Suppressor macrophage treated with lipopolysaccharide for 1 hour (primary cell): ENCODE measurements at regions not wholly inside any gene's neighbourhood (a gene's known extent, or its start where the extent isn't known, plus 50 kb on each side); places are given as distances from the start of the nearest gene placed in this dataset.
A peak's percentile ranks its signal among the peaks of the same experiment; 100 is the strongest.

Source experiments
- DNase-seq, 3 donors: peaks; one replicate each; pipeline ENCODE4 v3.0.0-alpha.2; 2020 to 2022

DNA sequence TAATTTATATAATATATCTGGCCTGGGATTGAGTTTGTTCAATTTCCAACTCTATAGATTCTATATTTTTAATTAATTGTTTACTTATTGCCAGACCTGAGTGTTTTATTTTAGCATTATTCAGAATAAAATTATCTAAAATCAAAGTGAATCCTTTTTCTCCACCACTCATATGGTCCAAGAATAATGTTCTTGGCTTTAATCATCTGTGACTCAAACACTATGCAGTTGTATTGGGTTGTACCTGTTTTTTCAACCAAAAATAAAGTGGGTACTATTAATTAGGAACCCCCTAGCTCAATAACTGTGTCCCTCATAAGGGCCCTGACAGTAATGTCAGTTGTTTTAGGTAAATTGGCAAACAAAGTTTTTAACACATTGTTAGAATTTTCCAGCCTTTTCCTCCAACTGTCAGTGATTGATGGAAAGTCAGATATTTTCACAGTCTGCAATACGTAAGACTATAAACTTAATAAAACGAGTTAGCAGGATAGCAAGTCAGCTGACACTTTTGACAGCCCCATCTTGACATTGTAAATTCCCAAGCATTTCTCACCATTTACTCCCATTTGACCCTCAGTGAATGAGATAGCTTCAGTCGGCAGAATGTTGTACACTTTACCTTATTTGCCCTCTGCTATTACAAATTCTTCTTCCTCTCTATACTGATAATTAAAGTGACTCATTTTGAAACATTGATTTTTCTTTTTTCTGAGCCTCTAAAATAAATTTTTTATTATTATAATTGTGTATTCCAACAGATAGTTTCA lies 587.4 kb downstream of the METTL4 start:
- no peak for DNase-seq

DNA sequence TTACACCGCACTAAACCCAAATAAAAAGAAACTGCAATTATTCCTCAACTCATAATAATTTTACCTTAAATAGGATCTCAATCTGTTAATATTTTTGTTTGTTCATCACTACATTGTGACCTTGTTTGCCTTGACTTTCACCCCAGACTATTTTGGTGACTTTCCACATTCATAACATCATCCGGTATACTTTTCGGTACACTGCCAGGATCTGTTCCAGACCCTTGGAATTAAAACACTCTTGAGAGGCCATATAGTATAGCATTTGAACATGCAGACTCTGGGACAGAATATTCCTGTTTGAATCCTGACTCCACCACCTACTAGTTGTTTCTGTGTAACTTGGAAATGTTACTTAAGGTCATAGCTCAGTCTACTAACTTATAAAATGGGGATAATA lies 577.4 kb downstream of the METTL4 start:
- DNase-seq = no peak

DNA sequence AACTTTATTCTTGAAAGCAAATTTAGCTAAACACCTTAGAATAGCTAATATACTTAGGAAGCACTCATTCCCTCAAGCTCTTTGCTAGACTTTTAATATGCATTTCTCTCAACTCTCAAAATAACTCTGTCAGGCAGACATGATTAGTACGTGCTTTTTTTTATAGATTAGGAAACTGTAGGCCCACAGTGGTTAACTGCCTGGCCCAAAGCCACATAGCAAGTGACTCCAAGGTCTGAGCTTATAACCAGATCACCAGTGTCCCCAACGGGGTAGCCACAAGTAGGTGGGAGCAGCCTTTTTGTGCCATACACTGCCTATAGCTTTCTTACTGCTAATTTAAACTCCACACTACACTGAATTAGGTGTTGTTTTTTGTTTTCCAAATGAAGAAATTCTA lies 576.8 kb downstream of the METTL4 start:
- DNase-seq = no peak

DNA sequence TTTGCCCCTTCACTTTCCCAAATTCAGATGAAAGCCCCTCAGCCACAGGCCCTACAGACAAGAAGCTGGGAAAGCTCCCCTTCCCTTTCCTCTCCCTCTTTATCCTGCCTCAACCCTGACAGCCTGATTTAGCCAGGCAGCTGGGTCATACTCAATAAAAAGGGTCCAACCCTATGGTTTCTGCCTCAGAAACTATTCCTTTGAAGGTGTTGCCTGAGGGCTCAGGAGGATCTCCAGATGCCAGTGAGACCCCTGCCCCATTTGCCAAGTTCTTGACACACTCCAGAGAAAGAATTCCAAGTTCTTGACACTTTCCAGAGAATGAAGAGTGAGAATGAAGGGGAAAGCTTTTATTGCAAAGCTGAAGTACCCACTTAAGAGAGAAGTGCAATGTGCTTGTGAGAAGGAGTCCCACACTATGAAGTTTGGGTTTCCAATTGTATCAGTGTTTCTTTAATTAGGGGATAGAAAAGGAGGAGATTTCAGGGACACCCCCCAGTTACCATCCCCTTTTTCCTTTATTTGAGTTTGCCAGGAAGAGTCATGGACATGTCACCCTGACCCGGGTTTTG lies 576.2 kb downstream of the METTL4 start:
- DNase-seq = no peak

DNA sequence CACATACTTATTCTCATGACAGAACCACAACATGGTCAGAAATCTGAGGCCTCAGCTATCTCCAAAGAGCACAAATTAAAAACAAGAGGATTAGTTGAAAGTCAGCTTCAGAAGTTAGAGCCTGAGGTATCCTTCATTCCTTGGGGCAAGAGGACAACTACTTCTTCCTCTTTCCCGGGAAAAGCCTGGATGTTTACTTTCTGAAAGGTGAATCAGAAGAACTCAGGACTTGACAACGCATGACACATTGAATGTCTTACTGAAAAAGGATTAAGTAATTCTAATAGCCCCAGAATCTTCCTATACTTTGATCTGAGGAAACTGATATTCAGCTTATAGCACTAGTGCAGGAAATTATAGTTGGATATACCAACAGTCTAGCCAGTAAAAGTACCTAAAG lies 573.2 kb downstream of the METTL4 start:
- no peak for DNase-seq

DNA sequence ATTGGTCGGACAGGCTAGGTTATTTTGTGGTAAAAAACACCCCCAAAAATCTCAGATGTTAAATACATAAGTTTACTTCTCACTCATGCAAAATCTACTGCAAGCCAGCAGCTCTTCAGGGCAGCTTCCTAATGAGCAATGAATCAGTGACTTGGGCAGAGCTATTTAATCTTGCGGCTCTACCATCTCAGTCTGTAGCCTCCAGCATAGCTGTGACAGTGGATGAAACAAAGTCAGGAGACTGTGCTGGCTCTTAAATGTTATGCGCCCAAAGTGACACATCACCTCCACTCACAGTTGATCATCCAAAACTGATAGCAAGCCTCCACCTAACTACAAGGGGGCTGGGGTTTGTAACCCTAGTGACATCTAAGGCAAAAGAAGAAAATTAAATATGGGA lies 571.9 kb downstream of the METTL4 start:
- no peak for DNase-seq

DNA sequence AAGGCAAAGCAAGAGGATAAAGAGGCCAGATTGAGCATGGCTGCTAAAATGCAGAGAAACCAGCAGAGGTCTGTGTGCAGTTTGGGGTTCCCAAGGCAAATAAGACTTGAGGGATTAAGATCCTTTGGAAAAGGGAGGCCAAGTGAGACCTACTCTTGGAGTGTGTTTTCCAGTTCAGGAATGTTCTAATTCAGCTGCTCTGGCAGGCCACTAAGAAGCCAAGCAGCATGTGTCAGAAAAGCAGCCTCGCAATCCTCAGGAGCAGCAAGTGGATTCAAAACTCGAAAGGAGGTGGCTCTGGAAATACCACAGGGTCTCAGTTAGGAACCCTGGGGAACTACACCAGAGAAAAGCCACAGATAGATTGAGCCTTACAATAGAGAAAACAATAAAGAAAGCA lies 569.2 kb downstream of the METTL4 start:
- DNase-seq = no peak

DNA sequence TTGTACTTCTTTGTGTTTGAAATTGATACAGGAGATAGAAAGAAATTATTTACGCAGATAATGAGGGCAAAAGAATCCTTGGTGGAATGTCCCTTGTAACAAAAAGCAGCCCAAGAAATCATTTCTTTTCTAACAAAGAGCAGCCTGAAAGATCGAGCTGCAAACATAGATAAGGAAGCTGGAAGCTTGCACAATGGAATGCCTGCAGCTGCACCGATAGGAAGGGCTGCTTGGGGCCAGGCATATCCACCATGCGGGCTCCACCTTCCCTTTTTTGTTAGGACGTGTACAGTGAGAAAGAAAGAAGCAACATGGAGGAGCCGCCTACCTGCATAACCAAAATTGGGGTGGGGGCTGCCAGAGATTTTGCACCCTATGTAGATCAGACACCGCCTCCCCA lies 568.7 kb downstream of the METTL4 start:
- no peak for DNase-seq

DNA sequence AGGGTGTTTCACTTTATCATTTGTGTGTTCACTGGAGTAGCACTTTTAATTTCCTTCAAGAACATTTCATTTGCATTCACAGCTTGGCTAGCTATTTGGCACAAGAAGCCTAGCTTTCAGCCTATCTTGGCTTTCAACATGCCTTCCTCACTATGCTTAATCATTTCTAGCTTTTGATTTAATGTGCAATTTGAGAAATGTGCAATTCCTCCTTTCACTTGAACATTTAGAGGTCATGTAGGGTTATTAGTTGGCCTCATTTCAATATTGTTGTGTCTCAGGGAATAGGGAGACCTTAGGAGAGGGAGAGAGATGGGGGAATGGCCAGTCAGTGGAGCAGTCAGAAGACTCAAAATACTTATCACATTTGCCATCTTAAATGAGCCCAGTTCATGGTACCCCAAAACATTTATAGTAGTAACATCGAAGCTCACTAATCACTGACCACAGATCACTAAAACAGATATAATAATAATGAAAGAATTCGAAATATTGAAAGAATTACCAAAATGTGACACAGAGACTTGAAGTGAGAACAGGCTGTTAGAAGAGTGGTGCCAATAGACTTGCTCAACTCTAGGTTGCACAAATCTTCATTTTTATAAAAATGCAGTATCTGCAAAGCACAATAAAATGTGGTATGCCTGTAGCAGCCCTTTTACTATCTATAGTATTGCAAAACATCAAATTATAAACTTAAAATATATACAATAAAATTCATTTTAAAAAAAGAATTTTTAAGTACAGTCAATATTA lies 561.2 kb downstream of the METTL4 start:
- no peak for DNase-seq

DNA sequence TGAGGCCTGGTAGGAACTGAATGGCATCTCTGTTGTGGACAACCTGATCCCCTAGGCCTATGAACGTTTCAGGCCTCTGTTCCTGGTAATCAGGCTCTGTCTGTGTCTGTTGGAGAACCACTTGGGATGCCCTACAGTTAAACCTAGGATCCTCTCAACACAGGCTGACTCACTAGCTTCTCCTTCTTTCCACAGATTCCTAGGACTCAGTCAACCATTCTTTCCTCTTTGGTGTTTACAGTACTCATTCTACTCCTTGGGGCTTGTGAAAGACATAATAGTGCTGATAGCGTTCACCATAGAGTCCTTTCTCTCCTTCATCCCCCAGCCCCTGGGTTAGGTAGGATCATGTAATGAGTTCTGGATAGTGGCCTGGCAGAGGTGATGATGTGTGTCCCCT lies 544.3 kb downstream of the METTL4 start:
- no peak for DNase-seq

DNA sequence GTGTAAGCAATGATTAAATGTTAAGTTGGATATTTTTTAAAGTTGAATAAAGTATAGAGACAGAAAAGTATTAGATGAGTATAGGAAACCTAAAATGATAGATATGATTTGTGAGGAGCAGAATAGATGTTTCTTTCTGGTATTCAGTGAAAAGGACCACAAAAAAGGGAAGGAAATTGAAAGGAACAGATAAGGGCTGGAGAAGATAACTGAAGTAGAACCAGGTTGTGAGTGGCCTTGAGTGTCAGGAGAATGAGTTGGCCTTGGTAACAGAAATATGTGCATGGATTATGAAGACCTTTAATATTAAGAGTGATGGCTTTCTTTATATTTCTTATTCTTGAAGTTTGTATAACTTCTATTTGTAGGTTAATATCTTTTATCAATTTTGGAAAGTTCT lies 543.5 kb downstream of the METTL4 start:
- DNase-seq = no peak

DNA sequence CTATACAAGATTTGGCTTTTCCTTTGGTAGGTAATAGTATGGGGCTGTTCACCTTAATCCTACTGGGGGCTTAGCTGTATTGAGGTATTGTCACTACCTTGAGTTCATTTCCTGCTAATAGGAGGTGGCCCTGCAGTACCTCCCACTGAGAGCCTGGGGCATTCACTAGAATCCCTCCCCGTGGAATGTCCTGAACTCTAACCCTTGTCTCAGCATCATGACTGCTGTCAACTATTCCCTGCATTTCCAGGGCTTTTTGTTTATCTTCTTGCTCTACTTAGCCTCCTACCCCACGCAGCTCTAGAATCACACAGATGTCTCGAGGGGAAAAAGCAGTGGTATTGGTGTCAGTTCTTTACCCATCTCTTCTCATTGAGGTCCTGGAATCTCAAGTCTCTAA lies 542.3 kb downstream of the METTL4 start:
- DNase-seq = no peak

DNA sequence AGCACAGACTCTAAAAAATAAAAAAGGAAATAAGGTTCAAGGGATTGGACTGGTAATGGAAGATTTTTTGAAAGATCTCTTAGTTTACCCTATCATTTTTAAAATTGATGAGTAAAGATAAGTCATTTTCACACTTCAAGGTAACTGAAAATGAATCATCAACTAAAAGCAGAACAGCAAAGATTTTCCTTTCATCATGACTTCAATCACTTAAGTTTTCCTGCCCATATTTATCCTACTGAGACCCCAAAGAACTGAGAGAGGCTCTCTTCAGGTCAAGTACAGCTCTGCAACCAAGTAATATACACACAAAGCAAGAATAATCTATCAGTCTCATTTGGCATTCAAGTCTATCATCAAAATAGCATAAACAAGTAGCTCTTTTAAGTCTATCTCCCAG lies 540.7 kb downstream of the METTL4 start:
- DNase-seq = no peak

DNA sequence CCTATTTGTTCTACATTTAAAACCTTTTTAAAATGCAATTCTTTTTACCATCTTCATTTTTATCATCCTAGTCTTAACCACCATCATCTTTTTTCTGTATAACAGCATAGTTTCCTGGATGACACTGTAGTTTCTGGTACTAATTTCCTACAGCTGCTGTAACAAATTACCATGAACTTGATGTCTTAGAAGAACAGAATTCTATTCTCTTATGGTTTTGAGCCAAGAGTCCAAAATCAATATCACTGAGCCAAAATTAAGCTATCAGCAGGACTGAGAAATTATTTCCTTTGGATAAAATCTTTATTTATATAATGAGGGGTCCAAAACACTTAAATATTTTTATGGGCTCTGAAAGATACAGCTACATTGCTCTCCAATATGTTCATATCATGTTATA lies 539.3 kb downstream of the METTL4 start:
- DNase-seq = no peak

DNA sequence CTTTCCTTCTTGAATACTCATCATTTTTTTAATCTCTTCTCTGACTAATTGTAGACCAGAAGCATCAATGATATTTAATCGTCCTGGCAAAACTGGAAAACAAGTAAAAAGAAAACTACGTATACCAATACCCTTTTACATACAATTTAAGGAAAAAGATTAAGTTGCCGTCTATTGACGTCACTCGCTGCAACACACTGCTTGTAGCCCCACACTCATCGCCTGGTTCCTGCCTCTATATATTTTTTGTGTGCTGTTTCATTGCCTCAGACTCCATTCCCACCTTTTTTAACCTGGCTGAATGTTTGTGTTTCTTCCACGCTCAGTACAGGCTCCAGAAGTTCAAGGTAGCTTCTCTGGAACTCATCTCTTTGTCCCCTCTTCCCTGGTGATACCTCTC lies 536.2 kb downstream of the METTL4 start:
- no peak for DNase-seq

DNA sequence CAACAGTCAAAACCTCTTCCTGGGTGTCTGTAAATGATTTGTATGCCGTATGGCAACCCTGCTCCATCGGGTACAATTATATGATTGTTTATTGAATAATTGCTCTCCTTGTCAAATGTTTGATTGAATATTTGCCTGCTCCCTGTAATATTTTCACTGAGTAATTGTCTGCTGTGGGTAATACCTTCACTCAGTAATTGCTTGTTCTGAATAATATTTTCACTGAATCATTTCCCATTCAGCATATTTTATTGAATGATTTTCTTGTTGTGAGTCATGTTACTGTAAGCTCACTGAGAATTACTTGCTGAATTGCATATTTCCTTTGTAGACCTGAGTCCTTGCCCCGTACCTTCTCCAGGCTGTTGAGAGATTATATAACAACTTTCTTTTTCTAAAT lies 535.2 kb downstream of the METTL4 start:
- no peak for DNase-seq

DNA sequence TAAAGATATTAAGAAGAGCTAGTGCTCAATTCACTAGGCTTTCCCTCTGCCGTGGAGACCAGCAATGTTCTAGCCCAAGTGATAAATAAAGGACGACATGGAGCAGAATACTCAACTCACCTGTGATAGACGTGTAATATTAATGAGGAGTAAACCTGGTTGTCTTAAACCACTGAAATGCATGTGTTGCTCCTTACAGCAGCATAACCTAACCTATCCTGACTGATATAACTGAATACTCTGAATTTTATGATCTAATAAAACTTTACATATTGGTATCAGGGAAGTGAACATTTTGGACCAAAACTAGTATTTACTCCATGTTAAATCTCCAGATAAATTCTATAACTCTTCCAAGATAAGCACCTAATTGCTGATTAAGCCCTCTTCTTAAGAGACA lies 531.0 kb downstream of the METTL4 start:
- DNase-seq = no peak

DNA sequence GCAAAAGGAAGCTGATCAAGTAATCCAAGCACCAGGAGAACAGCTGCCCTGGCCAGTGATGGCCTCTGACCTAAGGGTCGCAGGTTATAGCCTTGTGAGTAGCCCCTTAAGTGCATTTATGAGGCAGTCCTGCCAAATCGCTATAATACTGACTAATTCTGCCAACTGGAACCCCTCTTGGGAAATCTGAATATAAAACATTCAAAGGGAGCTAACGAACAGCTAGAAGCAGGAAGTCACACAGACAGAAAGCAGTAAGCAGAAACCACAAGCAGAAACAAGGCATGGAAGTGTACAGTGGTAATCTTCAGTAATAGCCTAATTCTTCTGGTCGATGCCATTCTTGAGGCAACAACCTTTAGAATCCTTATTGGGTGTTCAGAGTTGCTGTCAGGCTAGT lies 521.3 kb downstream of the METTL4 start:
- DNase-seq = peak in 1 of 3 donors; percentile 5

DNA sequence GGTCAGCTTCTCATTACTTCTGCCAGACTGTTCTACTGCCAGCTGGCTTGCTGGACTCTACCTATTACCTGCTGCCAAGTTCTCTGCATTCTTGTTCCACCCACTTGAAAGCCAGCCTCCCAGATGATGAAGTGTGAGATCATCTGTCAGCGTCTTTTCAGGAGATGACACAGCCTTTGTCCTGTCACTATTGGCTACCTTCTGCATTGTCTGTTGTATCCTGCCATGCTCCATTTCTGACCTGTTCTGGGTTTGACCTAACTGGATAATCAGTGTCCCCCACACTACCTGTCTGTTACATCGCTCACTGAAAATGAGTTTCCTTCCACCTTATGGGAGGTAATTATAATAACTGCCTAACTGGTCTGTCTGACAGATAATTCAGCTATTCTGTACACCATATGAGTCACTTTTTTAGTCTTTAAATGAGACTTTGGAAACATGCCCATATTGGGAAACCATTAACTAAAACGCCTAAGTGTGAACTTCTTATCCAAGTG lies 520.6 kb downstream of the METTL4 start:
- DNase-seq = no peak

DNA sequence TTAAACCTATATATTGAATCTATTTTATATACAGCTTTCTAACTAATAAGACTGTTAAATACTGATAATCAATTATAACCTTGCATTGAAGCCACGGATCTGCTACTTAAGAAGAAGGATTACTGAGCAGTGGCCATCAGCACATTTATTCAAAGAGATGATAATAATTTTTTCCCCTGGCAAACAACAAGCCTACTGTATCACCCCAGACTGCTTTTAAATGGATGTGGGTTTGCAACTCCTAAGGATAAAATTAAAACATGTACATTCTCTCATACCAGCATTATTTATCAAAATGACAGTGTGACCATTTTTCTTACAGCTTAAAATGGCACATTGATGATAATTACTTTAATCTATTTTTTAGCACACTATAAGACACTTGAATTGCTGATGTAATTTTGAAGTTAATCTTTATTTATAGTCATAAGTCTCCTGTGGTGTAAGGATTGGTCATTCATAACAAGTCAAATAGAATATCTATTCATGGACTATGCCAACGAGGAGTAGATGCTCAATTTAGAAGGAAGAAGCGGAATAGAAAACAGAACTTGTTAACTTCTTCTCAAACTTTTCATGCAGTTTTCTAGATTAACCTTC lies 517.7 kb downstream of the METTL4 start:
- DNase-seq = no peak

DNA sequence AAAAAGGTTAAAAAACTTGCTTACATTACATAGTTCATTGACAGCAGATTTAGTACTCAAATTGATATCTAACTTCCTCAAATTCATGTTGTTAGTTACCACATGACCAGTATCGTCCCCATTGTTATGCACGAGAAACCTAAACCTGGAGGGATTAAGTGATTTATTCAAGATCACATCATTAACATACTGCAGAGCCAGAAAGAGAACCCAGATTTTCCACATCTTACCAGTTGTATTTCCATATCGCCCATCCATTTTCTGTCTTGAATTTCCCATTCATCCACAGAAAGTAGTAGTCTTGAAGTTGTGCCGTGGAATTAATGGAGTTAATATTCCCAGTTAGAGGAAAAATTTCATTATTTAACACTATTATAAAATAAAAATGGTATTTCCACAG lies 512.0 kb downstream of the METTL4 start:
- no peak for DNase-seq

DNA sequence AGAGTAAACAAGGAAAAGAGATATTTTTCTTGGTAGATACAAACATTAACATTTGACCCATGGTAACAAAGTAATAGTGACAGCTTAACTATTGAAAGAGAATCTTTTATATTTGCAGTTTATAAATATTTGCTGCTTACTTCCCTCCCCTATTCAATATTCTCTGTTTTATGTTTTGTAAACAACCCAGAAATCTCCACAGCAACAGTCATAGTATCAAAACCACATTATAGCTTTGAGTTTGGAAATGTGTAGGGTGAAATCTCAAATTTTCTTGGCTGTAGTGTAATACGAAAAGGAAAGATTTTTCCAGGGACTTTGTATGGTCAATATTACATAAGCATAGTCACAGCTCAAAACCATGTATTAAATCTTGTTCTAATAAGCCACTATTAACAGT lies 511.2 kb downstream of the METTL4 start:
- no peak for DNase-seq

DNA sequence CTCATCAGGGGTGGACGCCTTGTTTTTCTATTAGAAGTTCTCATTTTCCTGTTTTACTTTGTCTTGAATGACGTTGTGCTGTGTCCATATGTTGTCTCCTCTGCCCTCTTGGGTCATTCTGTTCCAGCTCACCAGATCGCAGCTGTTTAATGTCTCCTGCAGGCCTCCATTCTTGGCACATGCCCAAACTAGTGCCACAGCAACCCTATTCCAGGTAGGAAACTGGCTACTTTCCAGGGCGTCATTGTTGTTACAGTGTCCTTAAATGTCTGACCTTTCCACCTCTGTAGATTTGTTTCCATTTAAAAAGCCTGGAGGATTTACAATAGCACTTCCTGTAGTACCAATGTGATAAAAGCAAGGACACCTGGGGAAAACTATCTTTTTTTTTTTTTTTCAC lies 500.7 kb downstream of the METTL4 start:
- no peak for DNase-seq

DNA sequence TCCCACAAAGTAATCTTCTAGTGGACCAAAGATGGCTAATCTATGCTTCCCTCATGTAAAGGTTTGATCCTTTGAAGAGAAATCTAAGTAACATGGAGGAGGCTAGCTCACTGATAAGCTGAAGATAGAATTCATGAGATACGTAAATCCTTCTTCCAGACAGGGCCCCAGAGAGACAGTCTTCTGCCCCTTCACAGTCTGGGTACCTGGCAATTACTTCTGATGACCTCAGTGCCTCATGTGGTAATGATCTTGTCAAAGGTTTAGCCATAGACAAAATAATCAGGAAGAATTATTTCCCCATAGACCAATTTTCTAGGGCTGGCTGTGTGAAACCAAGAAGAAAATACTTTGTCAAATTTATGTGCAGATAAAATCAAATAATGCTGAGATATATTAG lies 495.8 kb downstream of the METTL4 start:
- no peak for DNase-seq
